ENCODE measurements at regions not wholly inside any gene's neighbourhood (a gene's known extent, or its start where the extent isn't known, plus 50 kb on each side); places are given as distances from the start of the nearest gene placed in this dataset.

GRCh38 chr5:116980581-116980980 lies 406.0 kb upstream of the SEMA6A start:
- TF ChIP-seq, protein P1, sequence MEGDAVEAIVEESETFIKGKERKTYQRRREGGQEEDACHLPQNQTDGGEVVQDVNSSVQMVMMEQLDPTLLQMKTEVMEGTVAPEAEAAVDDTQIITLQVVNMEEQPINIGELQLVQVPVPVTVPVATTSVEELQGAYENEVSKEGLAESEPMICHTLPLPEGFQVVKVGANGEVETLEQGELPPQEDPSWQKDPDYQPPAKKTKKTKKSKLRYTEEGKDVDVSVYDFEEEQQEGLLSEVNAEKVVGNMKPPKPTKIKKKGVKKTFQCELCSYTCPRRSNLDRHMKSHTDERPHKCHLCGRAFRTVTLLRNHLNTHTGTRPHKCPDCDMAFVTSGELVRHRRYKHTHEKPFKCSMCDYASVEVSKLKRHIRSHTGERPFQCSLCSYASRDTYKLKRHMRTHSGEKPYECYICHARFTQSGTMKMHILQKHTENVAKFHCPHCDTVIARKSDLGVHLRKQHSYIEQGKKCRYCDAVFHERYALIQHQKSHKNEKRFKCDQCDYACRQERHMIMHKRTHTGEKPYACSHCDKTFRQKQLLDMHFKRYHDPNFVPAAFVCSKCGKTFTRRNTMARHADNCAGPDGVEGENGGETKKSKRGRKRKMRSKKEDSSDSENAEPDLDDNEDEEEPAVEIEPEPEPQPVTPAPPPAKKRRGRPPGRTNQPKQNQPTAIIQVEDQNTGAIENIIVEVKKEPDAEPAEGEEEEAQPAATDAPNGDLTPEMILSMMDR (conservative IDR thresholded peaks at IDR 0.05; ENCODE audit: low read depth in 2 of 2) = no peak
- TF ChIP-seq, protein P2, sequence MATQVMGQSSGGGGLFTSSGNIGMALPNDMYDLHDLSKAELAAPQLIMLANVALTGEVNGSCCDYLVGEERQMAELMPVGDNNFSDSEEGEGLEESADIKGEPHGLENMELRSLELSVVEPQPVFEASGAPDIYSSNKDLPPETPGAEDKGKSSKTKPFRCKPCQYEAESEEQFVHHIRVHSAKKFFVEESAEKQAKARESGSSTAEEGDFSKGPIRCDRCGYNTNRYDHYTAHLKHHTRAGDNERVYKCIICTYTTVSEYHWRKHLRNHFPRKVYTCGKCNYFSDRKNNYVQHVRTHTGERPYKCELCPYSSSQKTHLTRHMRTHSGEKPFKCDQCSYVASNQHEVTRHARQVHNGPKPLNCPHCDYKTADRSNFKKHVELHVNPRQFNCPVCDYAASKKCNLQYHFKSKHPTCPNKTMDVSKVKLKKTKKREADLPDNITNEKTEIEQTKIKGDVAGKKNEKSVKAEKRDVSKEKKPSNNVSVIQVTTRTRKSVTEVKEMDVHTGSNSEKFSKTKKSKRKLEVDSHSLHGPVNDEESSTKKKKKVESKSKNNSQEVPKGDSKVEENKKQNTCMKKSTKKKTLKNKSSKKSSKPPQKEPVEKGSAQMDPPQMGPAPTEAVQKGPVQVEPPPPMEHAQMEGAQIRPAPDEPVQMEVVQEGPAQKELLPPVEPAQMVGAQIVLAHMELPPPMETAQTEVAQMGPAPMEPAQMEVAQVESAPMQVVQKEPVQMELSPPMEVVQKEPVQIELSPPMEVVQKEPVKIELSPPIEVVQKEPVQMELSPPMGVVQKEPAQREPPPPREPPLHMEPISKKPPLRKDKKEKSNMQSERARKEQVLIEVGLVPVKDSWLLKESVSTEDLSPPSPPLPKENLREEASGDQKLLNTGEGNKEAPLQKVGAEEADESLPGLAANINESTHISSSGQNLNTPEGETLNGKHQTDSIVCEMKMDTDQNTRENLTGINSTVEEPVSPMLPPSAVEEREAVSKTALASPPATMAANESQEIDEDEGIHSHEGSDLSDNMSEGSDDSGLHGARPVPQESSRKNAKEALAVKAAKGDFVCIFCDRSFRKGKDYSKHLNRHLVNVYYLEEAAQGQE (IDR thresholded peaks at IDR 0.05; ENCODE audit: unreplicated experiment) = no peak
- no peak for TF ChIP-seq EZH2phosphoT487 (IDR thresholded peaks at IDR 0.05; ENCODE audit: unreplicated experiment)
- no peak for TF ChIP-seq EZH2 (IDR thresholded peaks at IDR 0.05; ENCODE audit: low read depth, unreplicated experiment)
- no peak for TF ChIP-seq CREB1 (CRISPR knock-in tag; IDR thresholded peaks at IDR 0.05; ENCODE audit: low read depth)
- TF ChIP-seq NANOG (IDR thresholded peaks at IDR 0.05; ENCODE audit: borderline replicate concordance) = no peak
- TF ChIP-seq POLR2AphosphoS5 (IDR thresholded peaks at IDR 0.05; ENCODE audit: low read depth) = no peak
- TF ChIP-seq ZNF331 (CRISPR knock-in tag; IDR thresholded peaks at IDR 0.05; ENCODE audit: low read depth) = no peak
- TF ChIP-seq, protein P3, sequence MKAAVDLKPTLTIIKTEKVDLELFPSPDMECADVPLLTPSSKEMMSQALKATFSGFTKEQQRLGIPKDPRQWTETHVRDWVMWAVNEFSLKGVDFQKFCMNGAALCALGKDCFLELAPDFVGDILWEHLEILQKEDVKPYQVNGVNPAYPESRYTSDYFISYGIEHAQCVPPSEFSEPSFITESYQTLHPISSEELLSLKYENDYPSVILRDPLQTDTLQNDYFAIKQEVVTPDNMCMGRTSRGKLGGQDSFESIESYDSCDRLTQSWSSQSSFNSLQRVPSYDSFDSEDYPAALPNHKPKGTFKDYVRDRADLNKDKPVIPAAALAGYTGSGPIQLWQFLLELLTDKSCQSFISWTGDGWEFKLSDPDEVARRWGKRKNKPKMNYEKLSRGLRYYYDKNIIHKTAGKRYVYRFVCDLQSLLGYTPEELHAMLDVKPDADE (IDR thresholded peaks at IDR 0.05) = no peak
- TF ChIP-seq, protein P4, sequence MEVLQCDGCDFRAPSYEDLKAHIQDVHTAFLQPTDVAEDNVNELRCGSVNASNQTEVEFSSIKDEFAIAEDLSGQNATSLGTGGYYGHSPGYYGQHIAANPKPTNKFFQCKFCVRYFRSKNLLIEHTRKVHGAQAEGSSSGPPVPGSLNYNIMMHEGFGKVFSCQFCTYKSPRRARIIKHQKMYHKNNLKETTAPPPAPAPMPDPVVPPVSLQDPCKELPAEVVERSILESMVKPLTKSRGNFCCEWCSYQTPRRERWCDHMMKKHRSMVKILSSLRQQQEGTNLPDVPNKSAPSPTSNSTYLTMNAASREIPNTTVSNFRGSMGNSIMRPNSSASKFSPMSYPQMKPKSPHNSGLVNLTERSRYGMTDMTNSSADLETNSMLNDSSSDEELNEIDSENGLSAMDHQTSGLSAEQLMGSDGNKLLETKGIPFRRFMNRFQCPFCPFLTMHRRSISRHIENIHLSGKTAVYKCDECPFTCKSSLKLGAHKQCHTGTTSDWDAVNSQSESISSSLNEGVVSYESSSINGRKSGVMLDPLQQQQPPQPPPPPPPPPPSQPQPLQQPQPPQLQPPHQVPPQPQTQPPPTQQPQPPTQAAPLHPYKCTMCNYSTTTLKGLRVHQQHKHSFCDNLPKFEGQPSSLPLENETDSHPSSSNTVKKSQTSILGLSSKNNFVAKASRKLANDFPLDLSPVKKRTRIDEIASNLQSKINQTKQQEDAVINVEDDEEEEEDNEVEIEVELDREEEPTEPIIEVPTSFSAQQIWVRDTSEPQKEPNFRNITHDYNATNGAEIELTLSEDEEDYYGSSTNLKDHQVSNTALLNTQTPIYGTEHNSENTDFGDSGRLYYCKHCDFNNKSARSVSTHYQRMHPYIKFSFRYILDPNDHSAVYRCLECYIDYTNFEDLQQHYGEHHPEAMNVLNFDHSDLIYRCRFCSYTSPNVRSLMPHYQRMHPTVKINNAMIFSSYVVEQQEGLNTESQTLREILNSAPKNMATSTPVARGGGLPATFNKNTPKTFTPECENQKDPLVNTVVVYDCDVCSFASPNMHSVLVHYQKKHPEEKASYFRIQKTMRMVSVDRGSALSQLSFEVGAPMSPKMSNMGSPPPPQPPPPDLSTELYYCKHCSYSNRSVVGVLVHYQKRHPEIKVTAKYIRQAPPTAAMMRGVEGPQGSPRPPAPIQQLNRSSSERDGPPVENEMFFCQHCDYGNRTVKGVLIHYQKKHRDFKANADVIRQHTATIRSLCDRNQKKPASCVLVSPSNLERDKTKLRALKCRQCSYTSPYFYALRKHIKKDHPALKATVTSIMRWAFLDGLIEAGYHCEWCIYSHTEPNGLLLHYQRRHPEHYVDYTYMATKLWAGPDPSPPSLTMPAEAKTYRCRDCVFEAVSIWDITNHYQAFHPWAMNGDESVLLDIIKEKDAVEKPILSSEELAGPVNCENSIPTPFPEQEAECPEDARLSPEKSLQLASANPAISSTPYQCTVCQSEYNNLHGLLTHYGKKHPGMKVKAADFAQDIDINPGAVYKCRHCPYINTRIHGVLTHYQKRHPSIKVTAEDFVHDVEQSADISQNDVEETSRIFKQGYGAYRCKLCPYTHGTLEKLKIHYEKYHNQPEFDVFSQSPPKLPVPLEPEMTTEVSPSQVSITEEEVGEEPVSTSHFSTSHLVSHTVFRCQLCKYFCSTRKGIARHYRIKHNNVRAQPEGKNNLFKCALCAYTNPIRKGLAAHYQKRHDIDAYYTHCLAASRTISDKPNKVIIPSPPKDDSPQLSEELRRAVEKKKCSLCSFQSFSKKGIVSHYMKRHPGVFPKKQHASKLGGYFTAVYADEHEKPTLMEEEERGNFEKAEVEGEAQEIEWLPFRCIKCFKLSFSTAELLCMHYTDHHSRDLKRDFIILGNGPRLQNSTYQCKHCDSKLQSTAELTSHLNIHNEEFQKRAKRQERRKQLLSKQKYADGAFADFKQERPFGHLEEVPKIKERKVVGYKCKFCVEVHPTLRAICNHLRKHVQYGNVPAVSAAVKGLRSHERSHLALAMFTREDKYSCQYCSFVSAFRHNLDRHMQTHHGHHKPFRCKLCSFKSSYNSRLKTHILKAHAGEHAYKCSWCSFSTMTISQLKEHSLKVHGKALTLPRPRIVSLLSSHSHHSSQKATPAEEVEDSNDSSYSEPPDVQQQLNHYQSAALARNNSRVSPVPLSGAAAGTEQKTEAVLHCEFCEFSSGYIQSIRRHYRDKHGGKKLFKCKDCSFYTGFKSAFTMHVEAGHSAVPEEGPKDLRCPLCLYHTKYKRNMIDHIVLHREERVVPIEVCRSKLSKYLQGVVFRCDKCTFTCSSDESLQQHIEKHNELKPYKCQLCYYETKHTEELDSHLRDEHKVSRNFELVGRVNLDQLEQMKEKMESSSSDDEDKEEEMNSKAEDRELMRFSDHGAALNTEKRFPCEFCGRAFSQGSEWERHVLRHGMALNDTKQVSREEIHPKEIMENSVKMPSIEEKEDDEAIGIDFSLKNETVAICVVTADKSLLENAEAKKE (CRISPR knock-in tag; IDR thresholded peaks at IDR 0.05) = no peak

Data from GM23338 (cell line).